Bronchial epithelial cell (primary cell): ENCODE measurements at regions not wholly inside any gene's neighbourhood (a gene's known extent, or its start where the extent isn't known, plus 50 kb on each side); places are given as distances from the start of the nearest gene placed in this dataset.
A peak's percentile ranks its signal among the peaks of the same experiment; 100 is the strongest.

Experiments used
- DNase-seq: peaks from one replicate; pipeline ENCODE4 v3.0.0-alpha.2; 2010; ENCODE audit warnings: low read depth
- FAIRE-seq: peaks from 2 replicates; lab custom pipeline; 2011; peaks lifted over from hg19 to GRCh38; lab: Jason Lieb, UNC
- H3K27me3 ChIP-seq: 2 replicates; pipeline ENCODE4 v1.5.1; 2011; ENCODE audit warnings: low read length; ENCODE audit not compliant: control insufficient read depth, insufficient read depth
- H3K36me3 ChIP-seq: 2 replicates; pipeline ENCODE4 v1.5.1; 2011; ENCODE audit warnings: low read length; ENCODE audit not compliant: control insufficient read depth, insufficient read depth
- H3K4me3 ChIP-seq: 2 replicates; pipeline ENCODE4 v1.5.1; 2011; ENCODE audit warnings: mild to moderate bottlenecking, low read depth, low read length, control low read depth
- TF ChIP-seq, protein P1 (sequence below): IDR thresholded peaks from 2 replicates; pipeline ENCODE4 v1.5.1; 2011; ENCODE audit warnings: mild to moderate bottlenecking, moderate library complexity, low read length, control low read depth, inconsistent platforms; ENCODE audit not compliant: insufficient read depth, severe bottlenecking

DNA sequence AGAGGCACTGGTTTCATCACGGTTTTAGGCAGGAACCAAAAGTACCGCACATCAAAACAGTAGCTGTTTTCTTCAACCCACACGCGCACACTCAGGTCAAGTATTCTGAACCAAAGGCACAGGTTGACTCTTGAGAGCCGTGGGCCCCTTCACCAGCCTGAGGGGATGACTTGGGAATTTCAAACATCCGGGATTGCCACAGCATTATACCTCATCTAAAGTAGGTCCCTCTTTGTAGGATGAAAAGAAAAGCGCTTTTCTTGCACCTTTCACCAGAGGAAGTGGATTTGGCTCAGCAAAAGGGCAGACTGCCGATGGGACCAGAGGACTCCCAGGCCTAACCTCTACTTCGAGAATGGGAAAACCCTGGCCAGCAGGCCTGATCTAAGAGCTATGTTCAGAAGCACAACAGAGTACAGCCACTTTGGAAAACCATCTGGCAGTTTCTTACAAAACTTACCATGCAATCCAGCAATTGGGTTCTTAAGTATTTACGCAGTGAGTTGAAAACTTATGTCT is 88.2 kb upstream of the PROK2 start:
- Histone ChIP-seq H3K4me3 (no peak overlapping the region), H3K36me3 (no peaks in the 10 kb centered on the region), H3K27me3 (no peaks in the 10 kb centered on the region)
- TF ChIP-seq, protein P1, sequence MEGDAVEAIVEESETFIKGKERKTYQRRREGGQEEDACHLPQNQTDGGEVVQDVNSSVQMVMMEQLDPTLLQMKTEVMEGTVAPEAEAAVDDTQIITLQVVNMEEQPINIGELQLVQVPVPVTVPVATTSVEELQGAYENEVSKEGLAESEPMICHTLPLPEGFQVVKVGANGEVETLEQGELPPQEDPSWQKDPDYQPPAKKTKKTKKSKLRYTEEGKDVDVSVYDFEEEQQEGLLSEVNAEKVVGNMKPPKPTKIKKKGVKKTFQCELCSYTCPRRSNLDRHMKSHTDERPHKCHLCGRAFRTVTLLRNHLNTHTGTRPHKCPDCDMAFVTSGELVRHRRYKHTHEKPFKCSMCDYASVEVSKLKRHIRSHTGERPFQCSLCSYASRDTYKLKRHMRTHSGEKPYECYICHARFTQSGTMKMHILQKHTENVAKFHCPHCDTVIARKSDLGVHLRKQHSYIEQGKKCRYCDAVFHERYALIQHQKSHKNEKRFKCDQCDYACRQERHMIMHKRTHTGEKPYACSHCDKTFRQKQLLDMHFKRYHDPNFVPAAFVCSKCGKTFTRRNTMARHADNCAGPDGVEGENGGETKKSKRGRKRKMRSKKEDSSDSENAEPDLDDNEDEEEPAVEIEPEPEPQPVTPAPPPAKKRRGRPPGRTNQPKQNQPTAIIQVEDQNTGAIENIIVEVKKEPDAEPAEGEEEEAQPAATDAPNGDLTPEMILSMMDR: no peak
- DNase-seq: no peak
- FAIRE-seq: no peak

DNA sequence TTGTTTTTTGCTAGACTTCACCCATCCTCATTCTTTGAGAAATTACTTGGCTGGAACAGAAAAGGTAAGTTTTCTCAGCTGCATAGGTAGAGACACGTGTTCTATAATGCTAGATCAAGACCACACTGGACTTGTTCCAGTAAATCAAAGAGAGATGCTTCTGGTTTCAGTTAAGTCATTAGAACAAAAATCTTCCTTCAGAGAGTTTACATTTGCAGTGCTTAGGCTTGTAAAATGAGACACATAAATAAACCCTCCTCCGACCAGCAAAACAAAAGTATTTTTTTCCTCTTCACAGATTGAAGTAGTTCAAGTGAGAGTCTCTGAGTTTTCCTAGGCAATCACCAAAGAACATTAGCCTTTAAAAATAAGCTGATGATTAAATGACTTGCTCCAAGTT is 87.3 kb upstream of the PROK2 start:
- TF ChIP-seq, protein P1: no peak
- no peaks in the 10 kb centered on the region for H3K27me3 ChIP-seq
- FAIRE-seq (no peak), DNase-seq (no peak)
- H3K4me3 ChIP-seq: no peak overlapping the region
- H3K36me3 ChIP-seq: no peaks in the 10 kb centered on the region

DNA sequence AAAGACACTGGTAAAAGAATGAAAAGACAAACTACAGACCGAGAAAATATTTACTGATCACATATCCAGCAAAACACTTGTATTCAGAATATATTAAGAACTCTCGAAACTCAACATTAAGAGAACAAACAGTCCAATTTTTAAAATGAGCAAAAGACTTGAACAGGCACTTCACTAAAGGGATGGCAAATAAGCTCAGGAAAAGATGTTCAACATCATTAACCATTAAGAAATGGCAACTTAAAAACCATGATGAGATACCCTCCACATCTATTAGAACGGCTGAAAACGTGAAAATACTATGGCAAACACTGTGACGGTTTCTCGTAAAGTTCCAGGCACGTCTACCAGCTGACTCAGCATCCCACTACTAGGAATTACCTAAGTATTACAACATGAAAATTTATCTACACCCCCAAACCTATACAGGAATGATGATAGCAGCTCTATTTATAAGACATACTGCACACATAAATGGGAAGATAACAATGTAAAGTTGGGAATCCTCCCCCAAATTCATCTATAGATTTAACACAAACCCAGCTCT is 86.1 kb upstream of the PROK2 start:
- Histone ChIP-seq H3K4me3 (no peak overlapping the region), H3K36me3 (no peaks in the 10 kb centered on the region), H3K27me3 (no peaks in the 10 kb centered on the region)
- TF ChIP-seq, protein P1: no peak
- FAIRE-seq: no peak
- DNase-seq: no peak

DNA sequence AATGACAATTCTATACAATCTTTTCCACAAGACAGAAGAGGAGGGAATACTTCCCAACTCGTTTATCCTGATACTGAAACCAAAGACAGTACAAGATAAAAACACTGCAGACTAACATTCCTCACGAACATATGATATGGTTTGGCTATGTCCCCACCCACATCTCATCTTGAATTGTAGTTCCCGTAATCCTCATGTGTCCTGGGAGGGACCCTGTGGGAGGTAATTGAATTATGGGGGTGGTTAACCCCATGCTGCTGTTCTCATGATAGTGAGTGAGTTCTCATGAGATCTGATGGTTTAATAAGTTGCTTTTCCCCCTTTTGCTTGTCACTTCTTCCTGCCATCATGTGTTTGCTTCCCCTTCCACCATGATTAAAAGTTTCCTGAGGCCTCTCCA is 83.9 kb upstream of the PROK2 start:
- no peak for DNase-seq
- no peak for FAIRE-seq
- no peak overlapping the region for H3K4me3 ChIP-seq
- H3K27me3 ChIP-seq: no peaks in the 10 kb centered on the region
- TF ChIP-seq, protein P1: no peak
- H3K36me3 ChIP-seq: no peaks in the 10 kb centered on the region

DNA sequence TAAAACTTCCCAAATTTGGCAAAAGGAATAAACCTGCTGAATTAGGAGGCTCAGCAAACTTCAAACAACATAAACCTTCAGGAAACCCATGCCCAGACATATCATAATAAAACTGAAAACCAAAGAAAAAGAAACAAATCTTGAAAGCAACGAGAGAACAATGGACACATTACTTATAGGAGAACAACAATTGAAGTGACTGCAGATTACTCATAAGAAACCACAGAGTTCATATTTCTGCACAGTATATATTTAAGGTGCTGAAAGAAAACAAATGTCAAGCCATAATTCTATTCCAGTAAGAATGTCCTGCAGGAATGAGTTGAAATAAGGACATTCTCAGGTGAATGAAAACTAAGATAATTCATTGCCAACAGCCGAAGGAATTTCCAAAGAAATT is 80.8 kb upstream of the PROK2 start:
- DNase-seq (peak; percentile 15), FAIRE-seq (no peak)
- H3K27me3 ChIP-seq: no peaks in the 10 kb centered on the region
- no peaks in the 10 kb centered on the region for H3K36me3 ChIP-seq
- no peak overlapping the region for H3K4me3 ChIP-seq
- TF ChIP-seq, protein P1: no peak
